Natural killer cell (primary cell): ENCODE measurements at regions not wholly inside any gene's neighbourhood (a gene's known extent, or its start where the extent isn't known, plus 50 kb on each side); places are given as distances from the start of the nearest gene placed in this dataset.

Experiments used
- ATAC-seq, 3 donors: fragments of 150-1000 bp in 2 of 3; fragments of 200-7000 bp in 1 of 3; cut with Tn5 transposase; 1 replicate in 1 of 3; 2 replicates in 2 of 3; pipeline ENCODE4 v1.10.0; 2021; ENCODE audit warnings: mild to moderate bottlenecking in 2 of 3, moderate library complexity in 2 of 3
- DNase-seq, 2 donors: peaks; one replicate each; pipeline versions ENCODE4 v3.0.0 to v3.0.0-alpha.2; 2013 to 2021; ENCODE audit warnings: mixed read lengths in 1 of 2
- H3K27ac ChIP-seq: one replicate; pipeline ENCODE4 v1.5.1; 2013; ENCODE audit warnings: mild to moderate bottlenecking, low read length
- H3K27me3 ChIP-seq: one replicate; pipeline ENCODE4 v1.6.1; 2013; ENCODE audit warnings: low read length; ENCODE audit not compliant: control insufficient read depth, insufficient read depth
- H3K36me3 ChIP-seq: one replicate; pipeline ENCODE4 v1.6.1; 2013; ENCODE audit warnings: low read length; ENCODE audit not compliant: control insufficient read depth, insufficient read depth
- H3K4me1 ChIP-seq: one replicate; pipeline ENCODE4 v1.6.1; 2013; ENCODE audit warnings: low read length; ENCODE audit not compliant: control insufficient read depth, insufficient read depth
- H3K4me3 ChIP-seq: one replicate; pipeline ENCODE4 v1.5.1; 2013; ENCODE audit warnings: low read length
- H3K9me3 ChIP-seq: one replicate; pipeline ENCODE4 v1.6.1; 2013; ENCODE audit warnings: low read length; ENCODE audit not compliant: control insufficient read depth, insufficient read depth
- H3K27ac Mint-ChIP-seq, 2 donors: one replicate each; pipeline ENCODE4 v1.8.0; 2022; ENCODE audit warnings: mild to moderate bottlenecking in 2 of 2, mixed read lengths in 2 of 2, moderate library complexity in 1 of 2
- H3K27me3 Mint-ChIP-seq, 2 donors: one replicate each; pipeline ENCODE4 v1.8.0; 2022; ENCODE audit warnings: low read depth in 2 of 2, mixed read lengths in 2 of 2
- H3K36me3 Mint-ChIP-seq: one replicate; pipeline ENCODE4 v1.8.0; 2022; ENCODE audit warnings: mixed read lengths
- H3K4me1 Mint-ChIP-seq, 2 donors: one replicate each; pipeline ENCODE4 v1.8.0; 2022; ENCODE audit warnings: mixed read lengths in 2 of 2
- H3K4me3 Mint-ChIP-seq: one replicate; pipeline ENCODE4 v1.8.0; 2022; ENCODE audit warnings: mild to moderate bottlenecking, moderate library complexity, mixed read lengths
- H3K9me3 Mint-ChIP-seq, 2 donors: one replicate each; pipeline ENCODE4 v1.8.0; 2022; ENCODE audit warnings: mixed read lengths in 2 of 2
- CTCF ChIP-seq: fragments of 200-600 bp; IDR thresholded peaks from one replicate; pipeline ENCODE4 v1.8.0; 2022; ENCODE audit warnings: antibody characterized with exemption
- WGBS: methylation state at CpG from one replicate; pipeline ENCODE4 v1.1.7; 2013; ENCODE audit warnings: missing lambda C conversion rate; ENCODE audit not compliant: insufficient coverage; 5-methylcytosine and 5-hydroxymethylcytosine counted together
- intact Hi-C: fragments of 100-400 bp; cut with micrococcal nuclease; formaldehyde crosslinking; loops from one replicate; pipeline ENCODE4 v1.14.2; 2022

- no peak overlapping the region for H3K4me3 Mint-ChIP-seq
Measured at GRCh38 chr21:28410256-28410655, 582.4 kb downstream of the LTN1 start.

GRCh38 chr21:28402616-28402989, 590.1 kb downstream of the LTN1 start:
- TF ChIP-seq CTCF = no peak

More at GRCh38 chr21:28410256-28410655, 582.4 kb downstream of the LTN1 start:
- H3K36me3 Mint-ChIP-seq = no peaks in the 10 kb centered on the region
- no peaks in the 10 kb centered on the region for H3K36me3 ChIP-seq
- no peak for ATAC-seq
- no peaks in the 10 kb centered on the region for H3K27me3 ChIP-seq
- no peaks in the 10 kb centered on the region for H3K27me3 Mint-ChIP-seq
- no peaks in the 10 kb centered on the region for H3K4me1 Mint-ChIP-seq
- H3K27ac Mint-ChIP-seq = no peak overlapping the region
- no peak overlapping the region for H3K27ac ChIP-seq
- H3K4me1 ChIP-seq = no peaks in the 10 kb centered on the region
- DNase-seq = no peak
- no peaks in the 10 kb centered on the region for H3K9me3 ChIP-seq
- H3K4me3 ChIP-seq = no peak overlapping the region
- no peaks in the 10 kb centered on the region for H3K9me3 Mint-ChIP-seq
- 10% methylated on average over 2 of the region's 2 CpGs for WGBS
- TF ChIP-seq CTCF = no peak
- intact Hi-C loops = no loop called here

GRCh38 chr21:28397040-28397439, 595.6 kb downstream of the LTN1 start:
- no peaks in the 10 kb centered on the region for H3K4me1 ChIP-seq
- no peak overlapping the region for H3K27ac ChIP-seq
- no peak overlapping the region for H3K4me3 ChIP-seq
- H3K9me3 Mint-ChIP-seq = peaks cover 4% of the 10 kb centered on the region in 2 donors
- no peak overlapping the region for H3K4me3 Mint-ChIP-seq
- no peaks in the 10 kb centered on the region for H3K36me3 ChIP-seq
- DNase-seq = no peak
- H3K4me1 Mint-ChIP-seq = no peaks in the 10 kb centered on the region
- peaks cover 5% of the 10 kb centered on the region for H3K9me3 ChIP-seq
- H3K27me3 ChIP-seq = no peaks in the 10 kb centered on the region
- no peak for ATAC-seq
- no peaks in the 10 kb centered on the region for H3K36me3 Mint-ChIP-seq
- H3K27me3 Mint-ChIP-seq = no peaks in the 10 kb centered on the region
- H3K27ac Mint-ChIP-seq = no peak overlapping the region
- no peak for TF ChIP-seq CTCF
- intact Hi-C loops = no loop called here

More at GRCh38 chr21:28402616-28402989, 590.1 kb downstream of the LTN1 start:
- Histone ChIP-seq H3K9me3 (no peaks in the 10 kb centered on the region), H3K4me3 (no peak overlapping the region), H3K4me1 (no peaks in the 10 kb centered on the region), H3K27me3 (no peaks in the 10 kb centered on the region), H3K27ac (no peak overlapping the region), H3K36me3 (no peaks in the 10 kb centered on the region)
- Mint-ChIP-seq H3K27me3 (no peaks in the 10 kb centered on the region), H3K27ac (no peak overlapping the region), H3K4me3 (no peak overlapping the region), H3K9me3 (peaks cover 4% of the 10 kb centered on the region in 2 donors), H3K36me3 (no peaks in the 10 kb centered on the region), H3K4me1 (no peaks in the 10 kb centered on the region)
- WGBS = no CpG with 5 or more reads among the region's 1 CpG
- intact Hi-C loops = no loop called here
- ATAC-seq = no peak
- no peak for DNase-seq

- Mint-ChIP-seq H3K27me3 (no peaks in the 10 kb centered on the region), H3K36me3 (no peaks in the 10 kb centered on the region), H3K4me3 (no peak overlapping the region), H3K27ac (no peak overlapping the region), H3K4me1 (no peaks in the 10 kb centered on the region), H3K9me3 (peaks cover 4% of the 10 kb centered on the region in 2 donors)
- Histone ChIP-seq H3K9me3 (peaks cover 5% of the 10 kb centered on the region), H3K4me1 (no peaks in the 10 kb centered on the region), H3K4me3 (no peak overlapping the region), H3K36me3 (no peaks in the 10 kb centered on the region), H3K27ac (no peak overlapping the region), H3K27me3 (no peaks in the 10 kb centered on the region)
- DNase-seq (no peak), ATAC-seq (no peak)
- TF ChIP-seq CTCF = no peak
- 85% methylated on average over 5 of the region's 5 CpGs for WGBS
- intact Hi-C loops = no loop called here
Measured at GRCh38 chr21:28396421-28396820, 596.3 kb downstream of the LTN1 start.
